ENCODE measurements at regions not wholly inside any gene's neighbourhood (a gene's known extent, or its start where the extent isn't known, plus 50 kb on each side); places are given as distances from the start of the nearest gene placed in this dataset.
"Not testable (repeated sequence)": the region's sequence is repeated elsewhere in the genome, so short reads cannot be mapped to it uniquely, and the experiment has no call there.

DNA sequence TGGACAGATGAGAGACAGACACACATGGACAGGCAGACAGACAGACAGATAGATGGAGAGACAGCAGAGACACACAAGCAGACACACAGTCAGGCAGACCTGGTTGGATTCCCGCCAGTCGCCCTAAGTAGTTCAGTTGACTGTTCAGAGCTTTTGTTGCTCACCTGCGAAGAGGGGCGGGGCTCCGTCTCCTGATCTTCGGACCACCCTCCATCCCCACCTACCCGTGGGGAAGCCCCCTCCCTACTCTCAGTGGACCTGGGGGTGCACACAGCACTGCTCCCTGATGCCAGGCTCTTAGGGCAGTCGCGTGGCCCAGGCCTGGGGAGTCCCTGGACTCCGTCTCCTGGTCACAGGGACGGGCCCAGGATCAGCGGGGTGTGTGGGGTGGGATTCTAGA is 341.0 kb downstream of the ADGRD1 start:
- ATAC-seq; H3K36me3 Mint-ChIP-seq; CTCF ChIA-PET; H3K4me1 Mint-ChIP-seq; H3K4me3 Mint-ChIP-seq; H3K27ac Mint-ChIP-seq; H3K27me3 Mint-ChIP-seq; H3K9me3 Mint-ChIP-seq (ENCODE audit: low read depth): not testable (repeated sequence)
- DNase-seq, result peak; percentile 21

DNA sequence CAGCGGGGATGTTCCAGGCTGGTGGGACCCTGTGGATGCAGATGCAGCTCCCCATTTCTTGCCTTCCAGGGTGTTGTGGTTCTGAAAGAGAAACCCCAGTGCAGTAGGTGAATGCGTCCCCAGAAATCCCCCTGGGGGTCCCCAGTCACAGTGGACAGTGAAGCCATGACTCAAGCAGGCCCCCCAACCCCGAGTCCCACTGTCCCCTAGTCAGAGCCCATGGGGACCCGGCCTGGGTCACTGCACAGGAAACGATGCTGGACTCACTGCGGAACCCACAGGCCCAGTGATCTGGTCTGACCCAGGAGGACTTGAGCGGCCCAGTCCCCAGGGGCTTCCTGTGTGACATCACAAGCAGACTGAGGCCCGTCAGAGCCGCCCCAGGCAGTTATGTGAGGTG is 341.4 kb downstream of the ADGRD1 start:
- H3K27me3 Mint-ChIP-seq; H3K4me1 Mint-ChIP-seq; H3K9me3 Mint-ChIP-seq (ENCODE audit: low read depth); CTCF ChIA-PET; H3K27ac Mint-ChIP-seq; H3K4me3 Mint-ChIP-seq; DNase-seq; H3K36me3 Mint-ChIP-seq; ATAC-seq: not testable (repeated sequence)

DNA sequence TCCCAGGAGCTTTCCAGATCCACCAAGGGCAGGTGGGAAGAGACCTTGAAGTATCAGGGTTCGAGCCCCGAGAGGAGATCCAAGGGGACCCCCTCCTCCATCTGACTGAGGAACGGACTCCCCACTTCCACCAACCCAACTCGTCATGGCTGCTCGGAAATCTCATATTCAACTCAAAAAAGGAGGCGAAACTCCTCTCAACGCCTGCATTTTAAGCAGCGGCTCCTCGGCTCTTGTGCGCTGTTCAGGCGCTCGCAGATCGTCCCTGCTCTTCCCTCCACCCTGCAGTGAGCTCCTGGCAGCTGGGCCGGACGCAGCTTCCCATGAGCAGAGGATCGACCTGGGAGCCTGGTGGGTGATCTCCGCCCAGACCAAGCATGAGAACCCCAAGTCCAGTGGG is 341.9 kb downstream of the ADGRD1 start:
- ATAC-seq, H3K36me3 Mint-ChIP-seq, H3K4me1 Mint-ChIP-seq: not testable (repeated sequence)

DNA sequence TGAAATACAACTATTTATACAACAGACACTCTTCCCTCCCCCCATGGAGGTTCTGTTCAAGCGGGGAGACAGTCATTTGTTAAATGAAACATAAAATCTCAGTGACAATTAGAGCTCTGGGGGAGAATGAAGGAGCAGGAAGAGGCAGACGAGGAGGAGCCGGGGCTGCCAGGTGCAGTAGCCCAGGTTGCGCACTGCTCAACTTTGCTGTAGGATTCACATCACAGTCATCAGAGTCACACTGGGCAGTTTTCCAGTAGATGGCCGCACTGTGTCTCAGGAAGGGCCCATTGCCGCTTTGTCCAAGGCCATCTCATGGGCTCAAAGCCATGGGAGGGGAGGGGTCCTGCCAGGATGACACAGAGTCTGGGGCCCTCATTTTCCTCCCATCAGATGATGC is 342.4 kb downstream of the ADGRD1 start:
- H3K27me3 Mint-ChIP-seq; H3K36me3 Mint-ChIP-seq; H3K4me1 Mint-ChIP-seq; H3K4me3 Mint-ChIP-seq; H3K9me3 Mint-ChIP-seq (ENCODE audit: low read depth); CTCF ChIA-PET; H3K27ac Mint-ChIP-seq; ATAC-seq: not testable (repeated sequence)
- peak; percentile 21 for DNase-seq

More for the DNA sequence above, 341.9 kb downstream of the ADGRD1 start:
- H3K27me3 Mint-ChIP-seq; CTCF ChIA-PET; H3K27ac Mint-ChIP-seq; H3K9me3 Mint-ChIP-seq (ENCODE audit: low read depth); DNase-seq; H3K4me3 Mint-ChIP-seq: not testable (repeated sequence)

DNA sequence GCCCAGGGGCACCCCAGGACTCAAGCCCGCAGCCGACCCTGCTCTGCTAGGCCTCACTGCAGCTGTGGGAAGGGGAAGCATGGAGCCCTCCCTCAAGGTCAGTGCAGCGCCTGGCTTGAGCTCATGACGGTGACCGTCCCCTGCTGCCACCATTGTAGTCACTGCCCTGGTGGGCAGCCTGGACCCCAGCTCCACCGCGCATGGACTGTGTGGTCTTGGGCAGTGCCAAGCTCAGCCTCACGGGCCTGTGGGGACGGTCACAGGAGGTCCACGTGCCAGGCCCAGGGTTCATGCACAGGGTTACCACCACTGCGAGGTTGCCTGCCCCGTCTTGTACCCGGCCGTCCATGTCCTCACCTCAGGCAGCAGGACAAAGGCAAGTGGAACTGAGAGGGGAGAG is 342.9 kb downstream of the ADGRD1 start:
- H3K27me3 Mint-ChIP-seq; H3K9me3 Mint-ChIP-seq (ENCODE audit: low read depth); H3K4me3 Mint-ChIP-seq; H3K4me1 Mint-ChIP-seq; ATAC-seq; H3K36me3 Mint-ChIP-seq; CTCF ChIA-PET; H3K27ac Mint-ChIP-seq: not testable (repeated sequence)
- peak; percentile 29 for DNase-seq

DNA sequence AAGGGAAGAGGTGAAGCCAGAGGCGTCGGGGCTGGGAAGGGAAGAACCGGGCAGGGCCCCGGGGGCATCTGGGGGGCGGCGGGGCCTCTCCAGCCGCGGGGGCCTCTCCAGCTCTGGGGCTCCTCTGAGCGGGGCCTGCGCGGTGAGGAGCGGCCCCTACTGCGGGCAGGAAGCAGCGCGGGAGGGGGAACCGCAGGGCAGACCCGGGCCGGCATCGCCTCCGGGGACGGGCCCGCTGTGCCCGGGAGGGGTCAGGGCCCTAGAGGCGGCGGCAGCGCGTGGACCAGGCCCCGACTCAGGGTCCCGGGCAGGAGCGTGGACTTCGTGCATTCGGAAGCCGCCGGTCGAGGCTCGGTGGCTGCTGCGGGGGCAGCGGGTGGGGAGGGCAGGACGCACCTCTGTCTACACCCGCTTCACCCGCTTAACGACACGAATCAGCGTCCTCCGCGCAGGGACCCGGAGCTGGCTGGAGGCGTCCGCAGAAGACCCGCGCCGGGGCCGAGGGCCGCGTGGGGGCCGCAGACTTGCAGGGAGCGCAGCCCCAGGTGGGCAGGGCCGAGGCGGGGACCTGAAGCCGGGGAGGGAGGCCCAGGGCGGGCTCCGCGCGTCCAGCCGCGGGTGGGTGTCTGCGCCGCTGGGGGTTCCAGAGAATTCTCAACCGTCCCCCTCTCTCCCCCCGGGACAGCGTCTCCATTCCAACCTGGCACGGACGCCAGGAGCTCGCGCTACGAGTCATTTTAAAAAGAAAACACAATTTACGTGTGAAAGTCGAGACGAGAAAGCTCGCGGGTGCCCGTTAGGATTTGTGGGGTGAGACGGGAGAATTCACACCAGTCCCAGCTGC is 345.0 kb downstream of the ADGRD1 start:
- H3K9me3 Mint-ChIP-seq (ENCODE audit: low read depth); H3K4me3 Mint-ChIP-seq; H3K36me3 Mint-ChIP-seq; DNase-seq; CTCF ChIA-PET; H3K27ac Mint-ChIP-seq; H3K4me1 Mint-ChIP-seq; H3K27me3 Mint-ChIP-seq: not testable (repeated sequence)
- peak; percentile 47 for ATAC-seq

DNA sequence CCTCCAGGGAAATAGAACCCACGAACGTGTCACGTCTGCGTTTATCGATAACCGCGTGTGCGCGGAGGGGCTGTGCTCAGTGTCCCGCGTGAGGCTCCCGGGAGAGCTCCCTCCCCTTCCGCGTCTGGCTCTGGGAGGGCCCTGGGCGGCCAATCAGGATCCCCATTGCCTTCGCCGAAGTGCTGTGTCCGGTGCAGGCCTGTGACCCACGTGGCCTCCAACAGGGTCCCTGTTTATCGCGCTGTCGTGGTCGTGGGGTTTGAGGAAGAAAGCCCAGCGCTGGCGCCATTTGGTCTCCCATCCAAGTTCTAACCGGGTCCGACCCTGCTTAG is 345.6 kb downstream of the ADGRD1 start:
- H3K4me3 Mint-ChIP-seq; H3K4me1 Mint-ChIP-seq; CTCF ChIA-PET; H3K27me3 Mint-ChIP-seq; H3K36me3 Mint-ChIP-seq; DNase-seq; H3K9me3 Mint-ChIP-seq (ENCODE audit: low read depth); ATAC-seq; H3K27ac Mint-ChIP-seq: not testable (repeated sequence)

DNA sequence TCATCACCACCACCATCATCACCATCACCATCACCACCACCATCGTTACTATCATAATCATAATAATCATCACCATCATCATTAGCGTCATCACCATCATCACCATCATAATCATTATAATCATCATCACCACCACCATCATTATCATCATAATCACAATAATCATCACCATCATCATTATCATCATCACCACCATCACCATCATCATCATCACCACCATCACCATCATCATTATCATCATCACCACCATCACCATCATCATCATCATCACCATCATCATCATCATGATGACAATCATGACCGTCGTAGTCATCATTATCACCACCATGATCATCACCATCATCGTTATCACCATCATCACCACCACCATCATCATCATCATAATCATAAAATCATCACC is 349.9 kb downstream of the ADGRD1 start:
- H3K36me3 Mint-ChIP-seq; CTCF ChIA-PET; H3K9me3 Mint-ChIP-seq (ENCODE audit: low read depth); H3K27me3 Mint-ChIP-seq; DNase-seq; H3K27ac Mint-ChIP-seq; ATAC-seq; H3K4me1 Mint-ChIP-seq; H3K4me3 Mint-ChIP-seq: not testable (repeated sequence)

DNA sequence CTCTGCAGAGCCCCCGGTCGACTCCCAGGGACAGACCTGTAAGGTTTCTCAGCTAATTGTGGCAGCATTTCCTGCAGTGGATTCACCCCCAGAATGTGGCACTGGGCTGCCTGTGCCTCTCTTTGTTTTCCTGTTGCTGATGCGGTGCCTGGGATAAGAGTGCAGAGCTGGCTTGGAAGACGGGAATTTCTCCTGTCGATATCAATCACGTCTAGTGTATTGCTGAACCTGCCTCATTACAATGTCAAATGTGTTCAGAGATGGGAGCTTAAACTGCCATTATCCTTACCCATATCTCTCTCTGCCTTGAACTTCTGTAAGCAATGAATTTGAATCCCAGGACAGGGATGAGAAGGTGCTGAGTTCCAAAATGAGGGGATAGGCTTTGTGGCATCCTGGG is 350.9 kb downstream of the ADGRD1 start:
- H3K36me3 Mint-ChIP-seq; CTCF ChIA-PET; DNase-seq; H3K4me1 Mint-ChIP-seq; H3K27me3 Mint-ChIP-seq; H3K27ac Mint-ChIP-seq; H3K4me3 Mint-ChIP-seq; ATAC-seq; H3K9me3 Mint-ChIP-seq (ENCODE audit: low read depth): not testable (repeated sequence)

DNA sequence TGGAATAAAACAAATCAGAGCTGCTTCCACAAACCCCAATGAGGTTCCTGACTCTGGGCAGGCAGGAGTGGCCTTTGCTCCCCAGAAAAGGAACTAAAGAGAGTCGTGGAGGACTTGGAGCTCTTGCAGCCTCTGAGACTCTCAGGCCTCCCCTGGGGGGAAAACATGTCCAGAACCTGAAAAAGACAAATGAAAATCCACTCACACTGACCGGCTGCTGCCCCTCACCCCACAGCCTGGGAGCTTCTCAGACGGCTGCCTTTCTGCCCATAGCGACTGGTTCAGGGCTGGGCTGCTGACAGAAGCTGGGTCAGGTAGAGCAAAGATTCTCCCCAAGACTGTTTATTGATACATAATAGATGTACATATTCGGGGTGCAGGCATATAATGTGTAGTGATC is 356.0 kb downstream of the ADGRD1 start:
- no peak overlapping the region for H3K4me3 Mint-ChIP-seq
- H3K27me3 Mint-ChIP-seq, result peaks cover 3% of the 10 kb centered on the region
- H3K36me3 Mint-ChIP-seq, result no peaks in the 10 kb centered on the region
- H3K9me3 Mint-ChIP-seq (ENCODE audit: low read depth), result no peaks in the 10 kb centered on the region
- no peak overlapping the region for H3K27ac Mint-ChIP-seq
- no peak for ATAC-seq
- no peak for DNase-seq
- peaks cover 6% of the 10 kb centered on the region for H3K4me1 Mint-ChIP-seq
- CTCF ChIA-PET, result no interaction called here

DNA sequence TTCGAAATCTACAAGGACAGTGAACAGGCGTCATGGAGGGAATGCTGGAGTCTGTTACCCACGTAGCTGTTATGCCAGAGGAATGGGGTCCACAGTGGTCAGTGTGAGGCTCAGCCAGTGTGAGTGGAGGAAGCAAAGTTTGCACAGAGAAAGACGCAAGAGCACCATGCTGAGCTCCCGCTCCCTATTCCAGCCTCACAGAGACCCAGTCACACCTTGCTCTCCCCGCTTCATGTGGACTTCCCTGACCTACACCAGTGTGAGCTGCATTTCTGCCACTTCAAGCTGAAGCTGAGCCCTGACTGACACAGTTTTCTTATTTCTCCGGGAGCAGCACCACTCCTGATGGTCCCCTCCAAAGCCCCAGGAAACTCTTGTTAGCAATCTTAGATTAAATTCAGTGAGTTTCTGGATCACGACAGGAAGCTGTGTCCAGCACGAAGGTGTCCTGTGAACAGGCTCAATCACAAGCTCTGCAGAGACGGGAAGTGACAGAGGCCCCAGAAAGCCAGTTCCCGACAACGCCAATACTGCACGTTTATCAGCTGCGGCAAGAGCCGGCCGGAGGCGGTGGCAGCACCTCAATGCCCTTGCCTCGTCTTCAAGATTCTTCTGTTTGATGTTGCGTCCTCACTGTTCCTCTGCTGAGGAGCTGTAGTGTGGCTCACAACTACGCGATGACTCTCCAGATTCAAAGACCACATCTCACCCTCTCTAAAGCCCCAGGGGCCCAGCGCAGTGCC is 356.7 kb downstream of the ADGRD1 start:
- DNase-seq; H3K4me1 Mint-ChIP-seq; H3K27ac Mint-ChIP-seq; H3K4me3 Mint-ChIP-seq; H3K9me3 Mint-ChIP-seq (ENCODE audit: low read depth); ATAC-seq; CTCF ChIA-PET; H3K27me3 Mint-ChIP-seq; H3K36me3 Mint-ChIP-seq: not testable (repeated sequence)

DNA sequence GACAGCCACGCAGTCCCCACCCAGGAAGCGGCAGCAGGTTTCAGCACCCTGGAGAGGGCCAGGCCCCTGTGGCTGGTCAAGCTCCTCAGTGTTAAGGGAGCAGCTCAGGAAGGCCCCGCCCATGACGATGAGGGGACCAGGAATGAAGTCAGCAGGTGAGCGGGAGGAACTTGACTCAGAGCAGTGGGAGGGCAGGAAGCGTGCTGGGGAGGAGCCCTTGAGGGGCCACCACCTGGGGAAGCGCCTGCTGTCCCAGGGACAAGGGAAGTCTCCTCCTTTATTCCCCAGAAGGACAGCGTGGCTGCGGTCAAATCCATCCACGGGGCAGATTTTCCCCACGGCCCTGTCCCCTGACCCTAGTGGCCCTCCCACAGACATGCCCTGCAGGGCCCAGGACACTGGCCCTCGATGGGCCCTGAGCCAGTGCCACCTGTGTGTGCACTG is 357.6 kb downstream of the ADGRD1 start:
- peak; percentile 55 for ATAC-seq
- H3K36me3 Mint-ChIP-seq; H3K4me3 Mint-ChIP-seq; H3K9me3 Mint-ChIP-seq (ENCODE audit: low read depth); H3K27me3 Mint-ChIP-seq; CTCF ChIA-PET; H3K27ac Mint-ChIP-seq; H3K4me1 Mint-ChIP-seq: not testable (repeated sequence)
- DNase-seq, result peak; percentile 44

DNA sequence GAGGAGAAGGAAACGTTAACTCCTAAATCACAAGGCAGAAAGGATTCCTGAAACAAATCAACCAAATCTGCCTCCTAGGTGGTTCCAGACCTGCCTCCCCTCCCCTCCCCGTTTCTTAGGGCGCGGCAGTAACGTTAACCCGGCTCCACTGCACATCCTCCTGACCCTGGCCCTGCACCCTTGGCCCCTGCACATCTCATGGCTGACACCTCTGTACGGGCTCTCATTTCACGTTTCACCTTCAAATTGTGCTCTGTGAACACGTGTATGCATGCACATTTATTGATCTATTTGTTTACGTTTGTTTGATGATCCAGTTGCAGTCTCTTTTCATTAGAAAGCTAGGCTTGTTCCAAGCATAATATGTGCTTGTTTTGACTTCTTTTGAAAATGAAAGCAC is 358.1 kb downstream of the ADGRD1 start:
- H3K27me3 Mint-ChIP-seq, result peaks cover 3% of the 10 kb centered on the region
- H3K36me3 Mint-ChIP-seq, result no peaks in the 10 kb centered on the region
- H3K4me3 Mint-ChIP-seq, result no peak overlapping the region
- H3K4me1 Mint-ChIP-seq, result peaks cover 6% of the 10 kb centered on the region
- CTCF ChIA-PET, result no interaction called here
- ATAC-seq, result no peak
- no peak for DNase-seq
- no peaks in the 10 kb centered on the region for H3K9me3 Mint-ChIP-seq (ENCODE audit: low read depth)
- no peak overlapping the region for H3K27ac Mint-ChIP-seq

DNA sequence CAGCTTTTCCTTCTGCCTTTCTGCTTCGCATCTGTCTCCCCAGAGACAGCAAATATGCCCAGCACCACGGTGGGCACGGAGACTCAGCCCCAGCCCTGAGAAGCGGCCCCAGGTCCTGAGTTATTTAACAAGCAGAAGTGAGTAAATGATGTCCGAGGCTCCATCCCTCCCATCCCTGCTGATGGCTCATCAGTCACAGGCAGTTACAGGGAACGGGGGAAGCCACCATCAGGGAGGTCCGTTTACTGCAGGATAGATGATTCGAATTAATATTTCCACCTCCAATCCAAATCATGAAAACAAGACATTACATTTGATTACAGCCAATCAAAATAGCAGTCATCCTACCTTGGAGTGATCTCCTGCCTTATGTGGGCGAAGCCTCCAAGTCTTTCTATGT is 358.7 kb downstream of the ADGRD1 start:
- DNase-seq; ATAC-seq; H3K4me3 Mint-ChIP-seq; H3K4me1 Mint-ChIP-seq; H3K27me3 Mint-ChIP-seq; H3K9me3 Mint-ChIP-seq (ENCODE audit: low read depth); CTCF ChIA-PET; H3K36me3 Mint-ChIP-seq; H3K27ac Mint-ChIP-seq: not testable (repeated sequence)
